HG02571 (cell line): ENCODE measurements at regions not wholly inside any gene's neighbourhood (a gene's known extent, or its start where the extent isn't known, plus 50 kb on each side); places are given as distances from the start of the nearest gene placed in this dataset.

Experiments
- ATAC-seq: cut with Tn5 transposase; IDR thresholded peaks from one replicate; pipeline ENCODE4 v1.9.1; 2021; ENCODE audit warnings: mild to moderate bottlenecking, moderate library complexity; ENCODE audit not compliant: unreplicated experiment

DNA sequence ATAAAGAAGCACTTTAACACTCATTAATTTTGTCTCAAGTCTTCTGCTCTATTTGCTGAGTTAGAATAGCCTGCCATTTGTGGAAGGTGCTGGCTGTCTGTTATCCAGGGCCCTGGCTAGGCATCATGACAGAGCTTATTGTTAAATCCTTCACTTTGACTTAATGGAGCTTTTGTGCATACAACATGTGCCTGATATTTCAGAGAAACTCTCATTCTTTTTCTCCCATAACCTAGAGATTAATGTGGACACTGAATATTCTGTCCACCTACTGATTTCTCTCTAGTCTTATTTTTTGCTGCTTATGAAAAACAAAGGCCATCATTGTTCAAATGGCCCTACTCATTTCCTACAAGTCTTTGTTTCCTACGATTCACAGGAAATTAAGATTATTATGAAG lies 383.1 kb upstream of the HTR2A start:
- ATAC-seq = no peak

- no peak for ATAC-seq
Observed at GRCh38 chr13:47277774-47278173, 380.9 kb upstream of the HTR2A start.

- ATAC-seq = no peak
Observed at GRCh38 chr13:47268270-47268669, 371.4 kb upstream of the HTR2A start.

- ATAC-seq = no peak
Observed at GRCh38 chr13:47258384-47258783, 361.5 kb upstream of the HTR2A start.

- no peak for ATAC-seq
Observed at GRCh38 chr13:47256618-47257017, 359.8 kb upstream of the HTR2A start.

GRCh38 chr13:47252627-47253026 lies 355.8 kb upstream of the HTR2A start:
- ATAC-seq = no peak

- no peak for ATAC-seq
Observed at GRCh38 chr13:47251771-47252170, 354.9 kb upstream of the HTR2A start.

- no peak for ATAC-seq
Observed at GRCh38 chr13:47250146-47250545, 353.3 kb upstream of the HTR2A start.

DNA sequence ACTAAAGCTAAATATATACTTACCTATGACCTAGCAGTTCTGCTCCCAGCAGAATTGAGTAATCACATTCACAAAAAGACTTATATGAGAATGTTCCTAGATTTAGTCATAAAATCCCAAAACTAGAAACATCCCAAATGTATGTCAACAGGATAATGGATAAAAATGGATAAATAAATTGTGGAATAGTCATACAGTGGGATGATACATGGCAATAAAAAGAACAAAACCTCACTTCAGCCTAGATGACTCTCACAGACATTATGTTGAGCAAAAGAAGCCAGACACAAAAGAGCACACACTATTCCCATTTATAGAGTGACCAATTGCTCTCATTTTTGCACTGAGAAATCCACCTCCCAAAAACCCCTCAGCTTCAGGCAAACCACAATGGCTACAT lies 352.4 kb upstream of the HTR2A start:
- no peak for ATAC-seq

GRCh38 chr13:47241446-47241845 lies 344.6 kb upstream of the HTR2A start:
- ATAC-seq = no peak

DNA sequence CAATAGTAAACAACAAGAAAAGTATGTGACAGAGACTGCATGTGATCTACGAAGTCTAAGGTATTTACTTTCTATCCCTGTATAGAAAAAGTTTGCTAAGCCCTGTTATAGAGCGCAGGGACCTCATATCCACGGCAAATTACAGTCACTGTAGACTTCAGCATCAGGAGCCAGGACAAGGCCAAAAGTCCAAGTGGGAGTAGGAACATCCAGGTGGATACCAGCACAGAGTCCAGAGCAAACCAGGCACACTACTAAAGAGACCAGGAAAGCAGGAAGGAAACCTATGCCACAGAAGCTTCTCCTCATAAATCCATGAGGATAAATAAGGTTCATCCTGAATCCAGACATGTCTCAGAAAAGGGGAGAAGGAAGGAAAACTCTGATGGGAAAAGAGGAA lies 342.2 kb upstream of the HTR2A start:
- no peak for ATAC-seq

- ATAC-seq = no peak
Observed at GRCh38 chr13:47237571-47237970, 340.7 kb upstream of the HTR2A start.

DNA sequence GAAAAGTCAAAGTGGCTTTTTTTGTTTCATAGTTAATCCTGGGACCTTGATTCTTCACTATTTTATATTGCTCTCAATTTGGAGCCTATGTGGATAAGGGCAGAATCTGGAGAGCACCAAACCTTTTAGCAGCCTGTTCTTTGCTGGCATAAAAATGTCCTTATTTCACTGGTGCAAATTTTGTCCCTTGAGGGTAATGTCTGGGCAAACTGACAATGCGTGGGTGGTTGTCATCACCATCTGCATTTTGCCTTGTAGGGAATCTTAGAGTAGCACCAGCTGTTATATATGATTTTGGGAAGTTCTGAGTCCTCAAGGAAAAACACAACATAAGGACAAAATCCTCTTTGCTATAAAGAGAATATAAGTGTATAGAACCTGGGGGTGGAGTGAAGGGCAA lies 336.9 kb upstream of the HTR2A start:
- ATAC-seq = no peak

GRCh38 chr13:47232516-47232915 lies 335.7 kb upstream of the HTR2A start:
- no peak for ATAC-seq

- ATAC-seq = no peak
Observed at GRCh38 chr13:47230155-47230554, 333.3 kb upstream of the HTR2A start.

- ATAC-seq = no peak
Observed at GRCh38 chr13:47226516-47226915, 329.7 kb upstream of the HTR2A start.

GRCh38 chr13:47220453-47221140 lies 323.7 kb upstream of the HTR2A start:
- ATAC-seq = no peak

DNA sequence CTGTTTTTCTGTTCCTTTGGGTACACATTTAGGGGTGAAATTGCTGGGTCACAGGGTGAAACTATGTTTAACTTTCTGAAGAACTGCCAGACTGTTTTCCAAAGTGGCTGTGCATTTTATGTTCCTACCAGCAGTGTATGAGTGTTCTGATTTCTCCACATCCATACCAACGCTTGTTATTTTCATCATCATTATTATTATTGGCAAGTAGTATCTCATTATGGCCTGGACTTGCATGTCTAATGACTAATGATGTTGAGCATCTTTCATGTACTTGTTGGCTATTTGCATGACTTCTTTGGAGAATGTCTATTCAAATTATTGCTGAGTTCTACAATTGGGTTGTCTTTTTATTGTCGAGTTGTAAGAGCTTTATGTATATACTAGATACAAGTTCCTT lies 321.8 kb upstream of the HTR2A start:
- ATAC-seq = no peak

DNA sequence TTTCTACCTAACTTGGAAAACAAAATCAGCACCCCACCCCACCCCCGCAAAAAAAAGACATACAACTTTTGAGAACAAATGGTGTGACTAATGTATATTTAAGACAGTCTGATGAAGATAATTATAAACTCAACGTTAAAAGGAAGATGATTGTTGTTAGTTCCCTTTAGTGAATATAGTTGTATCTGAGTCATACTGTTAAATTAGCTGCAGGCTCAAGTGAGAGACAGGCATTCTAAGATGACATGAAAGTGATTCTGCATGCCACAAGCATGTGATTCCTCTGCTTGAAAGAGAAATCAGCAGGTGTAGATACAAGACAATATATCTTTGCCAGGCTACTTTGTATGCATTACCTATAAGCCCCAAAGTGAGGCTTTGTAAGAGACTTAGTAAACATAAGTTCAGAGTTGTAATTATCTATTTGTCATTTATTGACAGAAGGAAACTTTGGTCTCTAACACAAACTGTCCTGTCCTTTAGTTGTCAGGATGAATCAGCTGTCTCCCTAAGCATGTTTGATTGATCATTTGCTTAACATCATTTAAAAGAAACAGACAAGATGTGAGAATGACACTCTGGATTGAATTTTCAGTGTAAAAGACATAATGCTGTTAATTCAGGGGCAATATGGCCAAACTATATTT lies 319.4 kb upstream of the HTR2A start:
- no peak for ATAC-seq

GRCh38 chr13:47215736-47216135 lies 318.9 kb upstream of the HTR2A start:
- no peak for ATAC-seq

DNA sequence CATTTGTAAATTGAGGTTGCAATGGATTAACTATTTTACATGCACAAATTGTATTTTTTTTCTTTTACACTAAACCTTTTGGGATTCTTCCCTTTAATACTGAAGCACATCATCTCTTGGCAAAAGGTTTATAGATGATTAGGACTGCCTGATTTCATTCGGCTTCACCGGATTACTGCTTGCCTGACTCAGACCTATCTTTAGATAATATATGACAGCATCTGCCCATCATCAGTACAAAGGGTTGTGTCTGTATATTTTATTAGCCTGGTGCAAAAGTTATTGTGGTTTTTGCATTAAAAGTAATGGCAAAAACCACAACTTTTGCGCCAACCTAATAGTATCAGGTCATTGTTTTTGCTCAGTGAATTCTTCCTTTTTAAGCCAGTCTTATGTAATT lies 316.2 kb upstream of the HTR2A start:
- no peak for ATAC-seq

- no peak for ATAC-seq
Observed at GRCh38 chr13:47211106-47211505, 314.3 kb upstream of the HTR2A start.

GRCh38 chr13:47206111-47206510 lies 309.3 kb upstream of the HTR2A start:
- no peak for ATAC-seq
